ENCODE measurements at regions not wholly inside any gene's neighbourhood (a gene's known extent, or its start where the extent isn't known, plus 50 kb on each side); places are given as distances from the start of the nearest gene placed in this dataset.

DNA sequence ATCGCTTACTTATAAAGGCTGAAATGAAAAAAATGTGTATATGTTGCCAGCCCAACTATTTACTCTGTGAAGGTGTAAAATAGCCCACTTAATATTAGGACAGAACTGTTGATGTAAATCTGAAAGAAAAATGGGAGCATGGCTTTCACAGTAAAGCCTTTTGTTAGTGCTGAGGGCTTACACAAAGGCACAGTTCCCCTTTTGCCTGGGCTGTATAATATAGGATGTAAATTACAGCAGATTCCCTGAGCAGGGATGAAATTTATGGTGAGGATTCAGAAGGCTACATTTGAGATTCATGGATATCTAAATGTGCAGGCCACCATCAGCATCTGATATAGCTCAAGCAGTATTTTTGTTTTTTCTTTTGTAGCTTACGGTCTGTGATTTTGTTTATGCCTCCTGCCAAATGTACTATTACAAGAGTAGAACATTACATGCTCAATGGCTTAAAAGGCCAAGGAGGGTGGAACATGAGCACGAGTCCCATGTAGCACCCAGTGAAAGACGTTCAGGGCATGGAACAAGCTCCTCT is 109.1 kb upstream of the ATP10A start:
- DNase-seq (ENCODE audit: low spot score) (no peak), FAIRE-seq (no peak)

DNA sequence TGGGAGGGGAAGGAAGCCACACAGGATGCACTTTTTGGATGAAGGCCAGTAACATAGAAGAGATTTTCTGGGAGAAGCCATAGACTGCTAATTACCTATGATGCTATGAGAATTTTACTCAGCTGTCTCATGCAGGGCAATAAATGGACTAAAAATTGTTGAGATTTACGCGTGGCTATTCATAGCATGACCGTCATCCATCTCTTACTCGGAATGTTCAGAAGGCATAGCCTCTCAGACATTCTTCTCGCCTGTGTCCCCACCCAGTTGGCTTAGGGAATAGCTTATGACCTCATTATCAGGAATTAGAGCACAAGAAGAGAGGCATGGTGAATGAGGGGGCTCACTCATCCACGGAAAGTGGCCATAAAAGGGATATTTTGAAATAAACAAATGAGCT is 107.9 kb upstream of the ATP10A start:
- DNase-seq (ENCODE audit: low spot score) = peak; percentile 46
- FAIRE-seq = no peak

DNA sequence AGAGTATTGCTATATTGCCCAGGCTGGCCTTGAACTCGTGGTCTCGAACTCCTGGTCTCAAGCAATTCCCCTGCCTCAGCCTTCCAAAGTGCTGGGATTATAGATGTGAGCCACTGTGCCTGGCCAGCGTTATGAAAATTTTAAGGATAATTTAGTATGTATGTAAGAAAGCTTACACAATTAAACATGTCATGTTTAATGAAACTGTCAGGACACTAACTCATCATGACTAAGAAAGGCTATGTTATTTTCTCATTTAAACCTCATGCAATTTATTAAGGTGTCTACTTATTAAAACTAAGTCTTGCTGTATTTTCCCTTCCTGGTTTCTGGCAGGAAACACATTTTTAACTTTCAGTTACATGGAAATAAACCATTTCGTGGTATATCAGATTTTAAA is 106.8 kb upstream of the ATP10A start:
- no peak for FAIRE-seq
- DNase-seq (ENCODE audit: low spot score) = no peak

DNA sequence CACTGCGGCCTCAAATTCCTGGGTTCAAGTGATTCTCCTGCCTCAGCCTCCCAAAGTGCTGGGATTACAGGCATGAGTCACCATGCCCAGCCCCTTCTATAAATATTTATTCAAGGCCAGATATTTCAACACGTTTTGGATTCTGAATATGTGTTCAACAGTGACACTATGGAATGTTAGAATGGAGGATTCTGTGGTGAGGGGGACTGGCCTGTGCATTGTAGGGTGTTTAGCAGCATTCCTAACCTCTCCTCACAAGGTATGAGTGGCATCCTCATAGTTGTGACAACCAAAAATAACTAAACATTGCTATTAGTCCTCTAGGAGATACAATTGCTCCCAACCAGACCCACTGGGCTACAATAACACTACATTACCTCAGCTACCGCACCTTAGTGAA is 104.0 kb upstream of the ATP10A start:
- peak; percentile 66 for FAIRE-seq
- peak; percentile 38 for DNase-seq (ENCODE audit: low spot score)

DNA sequence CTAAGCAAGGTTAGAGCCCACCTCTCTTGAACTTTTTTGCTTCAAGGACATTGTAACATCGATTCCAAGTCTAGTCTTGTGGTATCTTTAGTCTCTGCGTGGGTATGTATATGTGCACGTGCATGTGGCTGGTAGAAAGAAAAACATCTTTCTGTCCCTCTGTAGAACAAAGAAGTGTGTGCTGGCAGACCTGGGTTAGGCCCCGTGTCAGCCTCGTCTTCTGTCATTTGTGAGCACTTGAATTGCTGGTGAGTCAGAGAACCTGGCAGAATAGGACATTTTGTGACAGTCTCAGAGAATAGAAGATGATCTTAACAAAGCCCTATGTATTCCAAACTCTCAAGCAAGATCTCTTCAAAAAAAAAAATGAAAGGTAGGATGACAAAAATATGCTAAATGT is 102.2 kb upstream of the ATP10A start:
- no peak for FAIRE-seq
- DNase-seq (ENCODE audit: low spot score) = no peak

DNA sequence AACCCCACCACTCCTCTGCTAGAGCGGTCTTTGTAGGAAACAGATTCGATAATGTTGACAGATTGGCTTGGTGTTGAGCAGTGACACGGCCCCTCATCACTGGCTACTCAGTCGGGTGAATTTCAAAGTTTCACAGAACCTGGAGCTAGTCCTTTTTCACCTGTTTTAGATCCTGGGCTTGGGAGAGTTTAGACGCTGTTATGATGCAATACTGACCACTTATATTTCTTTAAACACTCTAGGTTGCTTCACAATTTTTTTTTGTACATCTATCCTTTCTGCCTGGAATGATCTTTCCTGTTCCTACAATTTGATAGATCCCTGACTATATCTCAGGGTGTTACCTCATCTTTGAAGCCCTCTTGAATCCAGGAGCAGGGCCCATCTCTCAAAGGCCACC is 97.1 kb upstream of the ATP10A start:
- DNase-seq (ENCODE audit: low spot score) = no peak
- no peak for FAIRE-seq

DNA sequence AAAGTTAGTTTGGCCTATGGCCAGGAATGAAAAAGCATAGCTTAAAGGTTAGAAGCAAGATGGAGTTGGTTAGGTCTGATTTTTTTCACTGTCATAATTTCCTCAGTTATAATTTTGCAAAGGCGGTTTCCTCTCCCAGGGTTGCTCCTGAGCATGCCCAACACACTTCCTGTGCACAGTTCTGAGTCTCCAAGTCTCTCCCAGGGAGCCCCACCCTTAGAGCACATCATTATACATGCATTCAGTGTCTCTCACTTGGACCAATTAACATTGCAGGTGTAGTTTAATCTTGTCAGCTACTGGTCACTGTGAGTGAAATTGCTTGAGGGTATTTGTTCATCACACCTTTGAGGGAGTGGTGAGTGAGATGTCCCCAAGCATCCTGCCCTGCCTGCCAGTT is 96.0 kb upstream of the ATP10A start:
- FAIRE-seq = no peak
- no peak for DNase-seq (ENCODE audit: low spot score)

DNA sequence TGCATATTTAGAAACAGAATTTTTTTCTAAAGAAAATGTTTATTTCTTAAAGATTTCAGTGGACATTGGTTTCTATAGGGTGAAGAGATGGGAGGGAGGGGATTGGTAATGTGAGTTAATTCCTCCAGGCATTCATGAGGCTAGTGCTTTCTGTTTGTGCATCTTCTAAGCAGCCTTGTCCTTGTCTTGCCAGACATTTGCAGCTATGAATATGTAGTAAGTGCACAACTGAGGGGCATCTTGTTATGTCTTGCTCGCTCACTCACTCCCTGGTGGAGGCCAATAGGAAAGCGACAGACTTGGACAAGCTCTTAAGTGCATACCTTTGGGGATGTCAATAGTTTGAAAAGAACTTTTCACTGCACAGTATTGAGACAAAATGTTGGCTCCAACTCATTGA is 92.5 kb upstream of the ATP10A start:
- DNase-seq (ENCODE audit: low spot score) (no peak), FAIRE-seq (no peak)

DNA sequence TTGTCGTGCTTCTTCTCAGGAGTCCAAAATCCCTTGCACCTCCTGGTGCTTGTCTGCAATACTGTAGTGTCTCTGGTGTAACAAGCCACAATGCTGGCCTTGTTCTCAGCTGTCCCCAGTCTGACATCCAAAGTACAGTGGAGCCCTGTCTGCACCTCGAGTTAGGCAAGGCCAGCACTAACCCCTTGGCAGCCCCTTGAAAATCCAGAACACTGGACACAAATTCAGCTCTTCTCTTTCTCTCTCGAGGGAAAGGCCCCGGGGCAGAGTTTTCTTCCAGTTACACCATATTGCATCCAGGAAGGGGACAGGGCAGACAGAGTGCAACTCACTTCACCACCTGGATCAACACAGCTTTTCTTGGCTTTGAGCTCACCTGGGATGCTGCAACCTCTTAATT is 91.3 kb upstream of the ATP10A start:
- DNase-seq (ENCODE audit: low spot score) = no peak
- FAIRE-seq = no peak

DNA sequence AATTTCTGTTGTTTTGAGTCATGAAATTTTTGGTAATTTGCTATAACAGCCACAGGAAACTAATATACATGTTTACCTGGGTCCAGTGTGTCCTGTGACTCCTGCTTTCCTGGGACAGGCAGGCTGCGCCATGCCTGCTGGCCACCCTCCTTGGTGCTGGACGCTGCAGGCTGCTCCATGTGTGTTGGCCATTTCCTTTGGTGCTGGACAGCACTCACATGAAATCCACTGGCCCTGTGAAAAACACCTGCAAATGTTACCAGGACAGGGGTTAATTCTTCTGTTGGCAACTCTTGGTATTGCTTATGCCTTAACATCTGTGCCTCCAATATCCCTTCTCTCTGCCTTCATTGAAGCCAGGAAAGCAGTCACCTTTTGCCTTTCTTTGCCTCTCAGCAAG is 86.9 kb upstream of the ATP10A start:
- DNase-seq (ENCODE audit: low spot score) (no peak), FAIRE-seq (no peak)

DNA sequence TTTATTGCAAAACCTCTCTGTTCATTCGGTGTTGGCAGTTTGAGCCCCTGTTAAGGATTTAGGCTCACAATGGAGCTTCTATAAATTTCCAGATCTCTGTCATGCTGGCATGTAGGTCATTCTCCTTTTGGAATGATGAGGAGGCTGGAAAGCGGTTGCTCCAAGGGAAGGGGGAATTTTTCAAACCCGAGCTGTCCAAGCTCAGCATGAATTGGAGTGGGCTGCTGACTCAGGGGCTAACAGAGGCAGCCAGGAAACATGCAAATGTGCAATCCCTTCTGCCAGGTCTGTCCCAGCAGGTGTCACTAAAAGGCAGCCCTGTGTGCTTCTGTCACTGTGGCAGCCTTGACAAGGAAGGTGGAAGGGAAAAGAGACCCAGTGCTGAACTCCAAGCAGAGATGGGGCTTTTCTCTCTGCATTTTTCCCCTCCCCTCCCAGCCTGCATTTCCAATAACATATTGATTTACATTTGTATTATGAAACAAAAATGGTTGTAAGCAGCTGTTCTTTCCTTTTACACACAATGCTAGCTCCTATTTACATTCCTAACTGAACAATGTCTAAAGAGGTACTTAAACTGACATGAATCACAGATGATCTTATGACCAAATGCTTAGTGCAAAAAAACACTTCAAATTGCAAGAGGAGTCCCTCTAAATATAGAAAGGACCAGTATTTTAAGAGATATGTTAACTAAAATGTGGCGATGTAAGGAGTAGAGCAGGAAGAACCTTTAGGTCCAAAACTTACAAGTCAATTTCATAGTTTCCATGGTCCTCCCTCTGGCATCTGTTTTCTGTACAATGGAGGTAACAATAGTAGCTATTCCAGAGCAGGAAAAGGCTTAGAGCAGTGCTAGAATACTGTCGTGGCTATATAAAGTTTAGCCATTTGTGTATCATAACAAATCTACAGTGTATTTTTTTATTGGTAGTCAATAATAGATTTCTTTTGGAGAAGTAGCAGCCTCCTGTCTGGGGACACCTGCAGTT is 84.5 kb upstream of the ATP10A start:
- peak; percentile 5 for FAIRE-seq
- peak; percentile 44 for DNase-seq (ENCODE audit: low spot score)

DNA sequence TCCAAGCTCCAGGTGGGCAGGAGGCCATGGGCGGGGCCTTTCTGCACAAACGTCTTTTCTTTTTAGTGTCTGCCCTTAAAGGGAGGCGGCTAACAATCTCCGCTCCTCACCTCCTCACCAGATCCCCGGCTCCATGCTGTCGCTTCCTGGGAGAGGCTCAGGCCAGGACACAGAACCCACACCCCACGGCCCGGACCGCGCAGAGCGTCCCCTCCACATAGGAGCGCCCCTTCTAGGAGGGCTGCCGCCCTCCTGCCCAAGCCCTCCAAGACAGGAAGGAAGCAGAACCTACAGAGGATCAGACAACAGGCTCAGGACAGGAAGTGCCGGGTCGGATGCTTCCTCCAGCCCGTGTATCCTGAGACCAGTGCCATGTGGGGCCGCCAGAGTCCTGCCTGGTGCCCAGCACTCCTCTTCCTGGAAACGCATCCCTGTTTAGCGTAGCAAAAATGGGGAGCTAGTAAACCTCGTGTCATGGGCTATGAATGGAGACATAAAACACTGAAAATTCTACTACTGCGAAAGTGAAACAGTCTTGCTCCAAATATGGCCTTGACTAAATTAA is 83.2 kb upstream of the ATP10A start:
- FAIRE-seq (no peak), DNase-seq (ENCODE audit: low spot score) (no peak)

DNA sequence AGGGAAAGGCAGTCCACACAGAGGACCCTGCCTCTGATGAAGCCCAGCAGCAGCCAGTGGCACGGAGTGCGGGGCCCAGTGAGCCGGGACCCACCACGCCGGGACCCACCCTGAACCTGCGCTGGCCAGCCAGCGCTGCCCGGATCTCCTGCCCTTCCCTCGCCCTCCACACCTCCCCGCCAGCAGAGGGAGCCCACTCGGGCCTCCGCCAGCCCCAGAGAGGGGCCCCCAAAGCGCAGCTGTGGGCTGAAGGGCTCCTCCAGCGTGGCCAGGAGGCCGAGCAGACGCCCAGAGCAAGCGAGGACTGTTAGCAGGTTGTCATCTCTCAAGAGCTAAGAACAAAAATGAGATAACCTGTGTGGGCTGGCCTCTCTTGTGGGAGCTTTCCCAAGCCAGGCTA is 81.3 kb upstream of the ATP10A start:
- DNase-seq (ENCODE audit: low spot score) = no peak
- no peak for FAIRE-seq

DNA sequence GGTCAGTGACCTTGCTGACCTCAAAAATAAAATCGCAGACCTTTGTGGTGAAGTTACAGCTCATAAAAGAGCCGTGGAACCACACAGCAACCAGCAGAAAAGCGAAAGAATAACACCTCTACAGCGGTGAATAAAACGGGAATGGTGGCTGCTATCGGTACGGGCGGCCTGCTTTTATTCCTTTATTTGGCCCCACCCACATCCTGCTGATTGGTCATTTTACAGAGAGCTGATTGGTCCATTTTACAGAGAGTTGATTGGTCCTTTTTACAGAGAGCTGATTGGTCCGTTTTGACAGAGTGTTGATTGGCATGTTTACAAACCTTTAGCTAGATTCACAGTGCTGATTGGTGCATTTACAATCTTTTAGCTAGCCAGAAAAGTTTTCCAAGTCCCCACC is 80.7 kb upstream of the ATP10A start:
- no peak for FAIRE-seq
- DNase-seq (ENCODE audit: low spot score) = no peak

DNA sequence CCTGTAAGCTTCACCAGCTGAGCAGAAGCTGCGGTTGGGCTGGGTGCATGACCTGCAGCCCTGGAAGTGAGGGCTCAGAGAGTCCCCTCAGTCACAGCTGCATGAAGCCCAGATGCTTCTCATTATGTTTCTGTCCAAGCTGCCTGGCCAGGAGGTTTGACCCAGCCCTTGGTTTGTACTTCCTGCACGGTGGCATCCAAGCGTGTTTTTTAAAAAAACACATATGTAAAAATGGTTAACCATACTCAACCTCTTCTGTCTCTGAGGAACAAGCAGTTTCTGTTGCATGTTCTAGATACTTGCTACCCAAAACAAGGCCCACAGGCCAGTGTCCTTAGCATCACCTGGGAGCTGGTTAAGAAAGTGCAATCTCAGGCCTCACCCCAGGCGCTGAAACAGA is 76.0 kb upstream of the ATP10A start:
- DNase-seq (ENCODE audit: low spot score) (no peak), FAIRE-seq (no peak)

DNA sequence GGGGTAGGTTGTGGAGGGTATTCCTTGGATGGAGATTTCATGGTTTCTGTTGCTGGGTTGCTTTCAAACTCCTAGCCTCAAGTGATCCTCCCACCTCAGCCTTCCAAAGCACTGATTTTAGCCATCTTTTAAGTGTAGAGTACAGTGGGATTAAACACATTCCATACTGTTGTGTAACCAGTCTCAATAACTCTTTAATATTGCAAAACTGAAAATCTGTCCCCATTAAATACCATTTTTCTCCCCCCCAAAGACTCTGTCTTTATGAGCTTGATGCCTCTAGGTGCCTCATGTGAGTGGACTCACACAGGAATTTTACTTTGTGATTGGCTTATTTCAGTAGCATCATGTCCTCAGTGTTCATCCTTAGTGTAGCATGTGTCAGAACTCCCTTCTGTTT is 74.7 kb upstream of the ATP10A start:
- FAIRE-seq (no peak), DNase-seq (ENCODE audit: low spot score) (no peak)

DNA sequence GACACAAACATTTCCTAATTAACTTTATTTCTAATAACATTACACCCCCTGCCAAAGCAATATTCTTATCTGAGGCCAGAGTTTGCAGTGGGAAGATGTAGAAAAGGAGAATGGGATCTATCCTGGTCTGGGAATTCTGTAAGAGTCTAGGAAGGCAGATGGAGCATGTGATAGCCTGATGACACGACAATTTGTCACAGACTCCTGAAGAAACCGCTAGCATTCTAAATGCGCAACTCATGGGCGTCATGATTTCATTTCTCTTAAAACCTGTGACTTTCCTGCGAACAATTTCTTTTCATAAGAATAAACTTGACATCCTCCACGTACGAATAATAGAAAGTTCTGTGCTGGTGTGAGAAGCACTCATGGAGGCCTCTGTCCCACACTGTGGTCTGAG is 72.9 kb upstream of the ATP10A start:
- DNase-seq (ENCODE audit: low spot score) (no peak), FAIRE-seq (no peak)

DNA sequence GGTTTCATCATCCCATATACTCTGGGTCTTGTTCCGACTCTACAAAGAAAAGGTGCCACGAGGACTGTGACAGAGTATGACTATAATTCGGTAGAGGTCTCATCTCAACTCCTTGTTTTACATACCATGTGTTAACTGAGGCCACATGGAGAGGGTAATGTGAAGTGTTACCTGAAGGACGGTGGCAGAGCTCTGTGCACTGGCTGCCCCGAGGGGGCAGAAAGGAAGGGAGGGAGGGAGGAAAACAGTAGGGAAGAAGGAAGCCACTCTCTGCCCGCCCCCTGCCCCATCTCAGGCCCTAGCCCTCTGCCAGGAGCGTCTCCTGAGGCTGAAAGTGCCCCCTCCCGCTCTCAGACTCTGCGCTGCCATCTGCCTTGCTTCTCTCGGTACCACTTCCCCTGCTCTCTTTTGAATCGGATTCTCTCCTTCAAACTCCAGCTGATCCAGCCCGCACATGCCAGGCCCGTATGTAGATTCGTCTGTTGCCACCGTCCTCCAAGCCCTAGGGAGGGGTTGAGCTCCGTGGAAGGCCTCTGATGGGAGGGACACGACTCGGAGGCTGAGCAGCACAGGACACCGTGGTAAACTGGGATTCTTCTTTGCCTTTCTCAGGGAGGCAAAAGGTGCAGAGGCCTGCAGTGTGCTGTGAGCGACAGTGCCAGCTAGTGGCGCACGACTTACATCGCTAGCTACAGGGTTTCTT is 70.5 kb upstream of the ATP10A start:
- DNase-seq (ENCODE audit: low spot score) (peak; percentile 81), FAIRE-seq (no peak)

DNA sequence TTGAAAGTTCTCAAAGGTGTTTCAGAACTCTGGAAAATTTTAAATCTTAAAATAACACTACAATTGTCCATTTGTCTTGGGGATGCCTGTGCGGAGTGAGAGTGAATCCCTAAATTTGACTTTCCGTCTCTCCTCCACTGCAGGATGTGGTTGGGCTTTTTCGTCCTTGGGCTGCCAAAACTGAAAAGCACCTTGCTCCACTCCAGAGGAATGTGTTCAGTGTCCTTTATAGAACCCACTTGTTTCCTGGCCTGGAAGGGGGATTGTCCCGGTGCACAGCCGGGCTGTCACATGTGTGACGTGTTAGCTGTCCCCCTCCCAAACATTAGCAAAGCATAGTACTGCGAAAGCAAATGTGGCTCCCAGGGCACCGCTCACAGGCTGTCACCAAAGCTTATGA is 69.6 kb upstream of the ATP10A start:
- peak; percentile 70 for FAIRE-seq

DNA sequence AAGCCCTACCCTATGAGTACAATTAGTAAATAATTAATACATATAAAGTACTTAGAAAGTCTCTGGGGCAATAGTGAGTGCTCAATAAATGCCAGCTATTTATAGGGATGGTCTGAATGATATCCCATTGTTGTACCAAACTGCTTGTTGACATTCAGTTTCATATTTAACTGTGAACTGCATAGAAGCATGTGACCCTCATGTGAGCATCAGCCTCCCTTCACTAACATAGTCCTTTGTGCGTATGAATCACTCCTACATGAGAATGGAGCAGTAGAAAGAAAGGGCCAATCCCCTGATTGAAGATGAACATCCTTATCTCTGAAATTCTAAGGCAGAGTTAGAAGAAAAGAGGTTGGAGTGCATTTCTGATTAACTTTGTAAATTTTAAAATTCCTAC is 68.7 kb upstream of the ATP10A start:
- no peak for FAIRE-seq
- no peak for DNase-seq (ENCODE audit: low spot score)

More for the DNA sequence above, 69.6 kb upstream of the ATP10A start:
- DNase-seq (ENCODE audit: low spot score) = no peak

DNA sequence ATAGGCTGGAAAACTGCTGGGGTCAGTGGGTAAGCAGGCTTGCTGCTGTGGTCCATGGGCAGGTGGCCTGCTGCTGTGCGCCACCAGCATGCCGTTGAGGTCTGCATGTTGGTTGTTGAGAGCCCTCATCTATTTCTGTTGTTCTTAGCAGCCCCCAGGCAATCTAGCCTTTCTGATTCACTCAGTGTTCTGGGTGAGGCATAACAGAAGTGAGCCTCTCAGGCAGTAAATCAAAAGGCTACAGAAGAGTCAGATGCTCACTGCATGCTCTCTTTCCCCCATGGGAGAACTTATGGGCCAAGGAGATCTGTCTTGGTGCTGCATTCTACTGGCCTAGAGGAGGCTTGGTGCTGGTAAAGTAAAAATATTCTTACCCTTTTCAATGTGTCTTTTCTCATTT is 67.8 kb upstream of the ATP10A start:
- FAIRE-seq = no peak

More for the DNA sequence above, 67.8 kb upstream of the ATP10A start:
- DNase-seq (ENCODE audit: low spot score) = no peak

Measured in urothelium cell line (cell line).